ENCODE measurements at regions not wholly inside any gene's neighbourhood (a gene's known extent, or its start where the extent isn't known, plus 50 kb on each side); places are given as distances from the start of the nearest gene placed in this dataset.
"Not testable (repeated sequence)": the region's sequence is repeated elsewhere in the genome, so short reads cannot be mapped to it uniquely, and the experiment has no call there.

GRCh38 chr10:65149878-65150277 is 1628.7 kb downstream of the REEP3 start:
- DNase-seq (ENCODE audit: low spot score), result no peak
- in situ Hi-C loops (cut with MboI; ENCODE audit: low sequenced_read_pairs, unreplicated experiment), result no loop called here
- TF ChIP-seq CTCF (IDR thresholded peaks at IDR 0.05; ENCODE audit: borderline replicate concordance, control extremely low read depth, extremely low read depth, insufficient read depth, missing control alignments), result no peak

- in situ Hi-C loops (cut with MboI; ENCODE audit: low sequenced_read_pairs, unreplicated experiment), result no loop called here
- TF ChIP-seq CTCF (IDR thresholded peaks at IDR 0.05; ENCODE audit: borderline replicate concordance, control extremely low read depth, extremely low read depth, insufficient read depth, missing control alignments), result no peak
- DNase-seq (ENCODE audit: low spot score), result no peak
Measured at GRCh38 chr10:65166272-65166671, 1645.1 kb downstream of the REEP3 start.

GRCh38 chr10:65172249-65172648 is 1651.0 kb downstream of the REEP3 start:
- no peak for DNase-seq (ENCODE audit: low spot score)
- no peak for TF ChIP-seq CTCF (IDR thresholded peaks at IDR 0.05; ENCODE audit: borderline replicate concordance, control extremely low read depth, extremely low read depth, insufficient read depth, missing control alignments)
- in situ Hi-C loops (cut with MboI; ENCODE audit: low sequenced_read_pairs, unreplicated experiment), result no loop called here

GRCh38 chr10:65176994-65177393 is 1655.8 kb downstream of the REEP3 start:
- TF ChIP-seq CTCF (IDR thresholded peaks at IDR 0.05; ENCODE audit: borderline replicate concordance, control extremely low read depth, extremely low read depth, insufficient read depth, missing control alignments), result no peak
- no peak for DNase-seq (ENCODE audit: low spot score)
- in situ Hi-C loops (cut with MboI; ENCODE audit: low sequenced_read_pairs, unreplicated experiment), result no loop called here

GRCh38 chr10:65183236-65183635 is 1662.0 kb downstream of the REEP3 start:
- in situ Hi-C loops (cut with MboI; ENCODE audit: low sequenced_read_pairs, unreplicated experiment), result no loop called here
- DNase-seq (ENCODE audit: low spot score), result no peak
- TF ChIP-seq CTCF (IDR thresholded peaks at IDR 0.05; ENCODE audit: borderline replicate concordance, control extremely low read depth, extremely low read depth, insufficient read depth, missing control alignments), result no peak

- DNase-seq (ENCODE audit: low spot score); in situ Hi-C loops (cut with MboI; ENCODE audit: low sequenced_read_pairs, unreplicated experiment): not testable (repeated sequence)
Measured at GRCh38 chr10:65186668-65187067, 1665.5 kb downstream of the REEP3 start.

GRCh38 chr10:65194126-65194525 is 1672.9 kb downstream of the REEP3 start:
- in situ Hi-C loops (cut with MboI; ENCODE audit: low sequenced_read_pairs, unreplicated experiment), result no loop called here
- no peak for TF ChIP-seq CTCF (IDR thresholded peaks at IDR 0.05; ENCODE audit: borderline replicate concordance, control extremely low read depth, extremely low read depth, insufficient read depth, missing control alignments)
- DNase-seq (ENCODE audit: low spot score), result no peak

Data from GM13976 (cell line).